SK-N-SH (cell line): ENCODE measurements at regions not wholly inside any gene's neighbourhood (a gene's known extent, or its start where the extent isn't known, plus 50 kb on each side); places are given as distances from the start of the nearest gene placed in this dataset.
A peak's percentile ranks its signal among the peaks of the same experiment; 100 is the strongest.

ENCODE experiments used
- CTCF ChIA-PET: fragments of 300-600, 350-600 bp; formaldehyde crosslinking; extraction: SDS; loops from one replicate; lab custom pipeline; 2021; lab: Yijun Ruan, JAX
- POLR2A ChIA-PET: fragments of 350-600 bp; sonication (Branson Sonifier 250); formaldehyde crosslinking; extraction: SDS; loops from one replicate; lab custom pipeline; 2020; ENCODE audit warnings: antibody characterized with exemption, inconsistent platforms; lab: Yijun Ruan, JAX
- DNase-seq: peaks from one replicate; pipeline ENCODE4 v3.0.0; 2012
- H2AFZ ChIP-seq: fragments of 200-600 bp; sonication (generic); 2 replicates; pipeline ENCODE4 v1.8.1; 2016; ENCODE audit warnings: antibody characterized with exemption, mild to moderate bottlenecking, low read depth
- H3F3A ChIP-seq: fragments of 200-600 bp; sonication (generic); replicated peaks from 2 replicates; pipeline ENCODE3; 2016; ENCODE audit warnings: antibody characterized with exemption, mild to moderate bottlenecking; ENCODE audit not compliant: insufficient read depth
- H3K27ac ChIP-seq, 2 experiments: fragments of 200-500 bp in 1 of 2; fragments of 200-600 bp in 1 of 2; sonication (Bioruptor generic) in 1 of 2; sonication (generic), shearing (Covaris generic) in 1 of 2; 2 replicates each; pipeline versions ENCODE4 v1.5.1 to v1.6.1; 2014 to 2016; ENCODE audit warnings: low read depth in 2 of 2, inconsistent platforms in 1 of 2, low read length in 1 of 2, mild to moderate bottlenecking in 1 of 2, mixed read lengths in 1 of 2
- H3K27me3 ChIP-seq: fragments of 200-600 bp; sonication (generic), shearing (Covaris generic); 2 replicates; pipeline ENCODE4 v1.6.1; 2016; ENCODE audit warnings: mixed run types; ENCODE audit not compliant: insufficient read depth
- H3K36me3 ChIP-seq, 2 experiments: fragments of 200-500 bp in 1 of 2; fragments of 200-600 bp in 1 of 2; sonication (Bioruptor generic) in 1 of 2; sonication (generic) in 1 of 2; replicated peaks in 1 of 2; 2 replicates each; pipeline versions ENCODE3 to v1.5.1; 2014 to 2016; ENCODE audit warnings: low read length in 1 of 2, mild to moderate bottlenecking in 1 of 2; ENCODE audit not compliant: insufficient read depth in 2 of 2, control insufficient read depth in 1 of 2
- H3K4me1 ChIP-seq, 2 experiments: fragments of 200-500 bp in 1 of 2; fragments of 200-600 bp in 1 of 2; sonication (Bioruptor generic) in 1 of 2; sonication (generic), shearing (Covaris generic) in 1 of 2; 2 replicates each; pipeline versions ENCODE4 v1.5.1 to v1.6.1; 2014 to 2016; ENCODE audit warnings: low read depth in 1 of 2, low read length in 1 of 2, mixed run types in 1 of 2; ENCODE audit not compliant: insufficient read depth in 2 of 2, control insufficient read depth in 1 of 2
- H3K4me2 ChIP-seq: fragments of 200-600 bp; sonication (generic), shearing (Covaris generic); 2 replicates; pipeline ENCODE4 v1.6.1; 2017; ENCODE audit warnings: mixed run types
- H3K4me3 ChIP-seq, 2 experiments: fragments of 200-500 bp in 1 of 2; fragments of 200-600 bp in 1 of 2; sonication (Bioruptor generic) in 1 of 2; sonication (generic), shearing (Covaris generic) in 1 of 2; 2 replicates each; pipeline versions ENCODE4 v1.5.1 to v1.8.1; 2014 to 2016; ENCODE audit warnings: low read depth in 2 of 2, inconsistent platforms in 1 of 2, low read length in 1 of 2, mild to moderate bottlenecking in 1 of 2, mixed read lengths in 1 of 2, moderate library complexity in 1 of 2
- H3K79me2 ChIP-seq: fragments of 200-600 bp; sonication (generic); 2 replicates; pipeline ENCODE4 v1.8.1; 2017; ENCODE audit warnings: mild to moderate bottlenecking; ENCODE audit not compliant: insufficient read depth
- H3K9ac ChIP-seq: fragments of 200-600 bp; sonication (generic); 2 replicates; pipeline ENCODE4 v1.6.1; 2017; ENCODE audit warnings: mixed run types
- H3K9me2 ChIP-seq: fragments of 200-600 bp; sonication (generic); 2 replicates; pipeline ENCODE4 v1.6.1; 2017; ENCODE audit warnings: mixed run types
- H3K9me3 ChIP-seq: fragments of 200-600 bp; sonication (generic); 2 replicates; pipeline ENCODE4 v1.6.1; 2017; ENCODE audit warnings: mixed run types, mild to moderate bottlenecking, moderate library complexity
- H4K20me1 ChIP-seq: fragments of 200-600 bp; sonication (generic); 2 replicates; pipeline ENCODE4 v1.6.1; 2017; ENCODE audit warnings: mild to moderate bottlenecking, mixed run types; ENCODE audit not compliant: insufficient read depth
- CHD2 ChIP-seq: fragments of 150-350 bp; IDR thresholded peaks from 2 replicates; pipeline ENCODE4 v1.6.1; 2018; ENCODE audit warnings: low read length; ENCODE audit not compliant: partially characterized antibody
- ELF1 ChIP-seq: IDR thresholded peaks from 2 replicates; pipeline ENCODE4 v1.4.0; 2012
- FOSL2 ChIP-seq: IDR thresholded peaks from 2 replicates; pipeline ENCODE4 v1.4.0; 2012; ENCODE audit warnings: low read depth, mild to moderate bottlenecking, moderate library complexity, borderline replicate concordance
- JUND ChIP-seq: IDR thresholded peaks from 2 replicates; pipeline ENCODE4 v1.4.0; 2012
- MXI1 ChIP-seq: IDR thresholded peaks from 2 replicates; pipeline ENCODE4 v1.6.1; 2012; ENCODE audit warnings: mild to moderate bottlenecking, low read depth, low read length, improper control_type of control experiment
- POLR2AphosphoS5 ChIP-seq: IDR thresholded peaks from 2 replicates; pipeline ENCODE4 v1.6.1; 2012; ENCODE audit warnings: low read depth, low read length
- RAD21 ChIP-seq: IDR thresholded peaks from 2 replicates; pipeline ENCODE4 v1.6.1; 2012; ENCODE audit warnings: mild to moderate bottlenecking, low read length
- RCOR1 ChIP-seq: fragments of 150-350 bp; IDR thresholded peaks from 2 replicates; pipeline ENCODE4 v1.6.1; 2017; ENCODE audit warnings: antibody characterized with exemption, low read length
- WGBS: methylation state at CpG from one replicate; pipeline ENCODE4 v1.1.6; 2017; ENCODE audit warnings: low lambda C conversion rate; 5-methylcytosine and 5-hydroxymethylcytosine counted together
- TF ChIP-seq, protein P1 (sequence below): fragments of 150-350 bp; IDR thresholded peaks from 2 replicates; pipeline ENCODE4 v1.6.1; 2016; ENCODE audit warnings: mild to moderate bottlenecking, low read depth, low read length
- TF ChIP-seq, protein P2 (sequence below): IDR thresholded peaks from 2 replicates; pipeline ENCODE4 v1.6.1; 2012; ENCODE audit warnings: mild to moderate bottlenecking, low read depth, low read length, moderate library complexity
- TF ChIP-seq, protein P3 (sequence below): fragments of 150-350 bp; IDR thresholded peaks from 2 replicates; pipeline ENCODE4 v1.6.1; 2017; ENCODE audit warnings: antibody characterized with exemption, low read length, low read depth, borderline replicate concordance
- TF ChIP-seq, protein P4 (sequence below): fragments of 200-600 bp; sonication (generic); IDR thresholded peaks from 2 replicates; pipeline ENCODE4 v1.6.1; 2017; ENCODE audit warnings: antibody characterized with exemption, mild to moderate bottlenecking, moderate library complexity

DNA sequence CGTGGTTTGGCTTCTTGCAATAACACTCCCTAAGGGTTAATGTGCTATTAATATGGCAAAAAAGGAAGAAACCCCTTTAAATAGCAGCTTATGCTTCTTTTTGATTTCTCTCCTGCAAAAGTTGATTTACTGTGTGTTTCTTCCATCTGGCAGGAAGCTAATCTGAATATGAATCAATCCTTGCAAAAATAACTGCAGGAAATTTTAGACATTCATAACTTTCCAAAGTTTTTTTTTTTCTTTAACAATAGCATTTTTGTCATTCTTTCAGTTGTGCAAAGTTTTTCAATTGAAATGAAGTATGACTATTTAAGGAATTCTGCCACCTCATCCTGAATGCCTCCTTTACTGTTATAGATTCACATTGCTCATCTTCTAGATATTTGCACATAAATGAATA, 115.6 kb downstream of the SPANXA1 start (continued):
- TF ChIP-seq, protein P1, sequence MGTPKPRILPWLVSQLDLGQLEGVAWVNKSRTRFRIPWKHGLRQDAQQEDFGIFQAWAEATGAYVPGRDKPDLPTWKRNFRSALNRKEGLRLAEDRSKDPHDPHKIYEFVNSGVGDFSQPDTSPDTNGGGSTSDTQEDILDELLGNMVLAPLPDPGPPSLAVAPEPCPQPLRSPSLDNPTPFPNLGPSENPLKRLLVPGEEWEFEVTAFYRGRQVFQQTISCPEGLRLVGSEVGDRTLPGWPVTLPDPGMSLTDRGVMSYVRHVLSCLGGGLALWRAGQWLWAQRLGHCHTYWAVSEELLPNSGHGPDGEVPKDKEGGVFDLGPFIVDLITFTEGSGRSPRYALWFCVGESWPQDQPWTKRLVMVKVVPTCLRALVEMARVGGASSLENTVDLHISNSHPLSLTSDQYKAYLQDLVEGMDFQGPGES, result no peak
- TF ChIP-seq, protein P2, sequence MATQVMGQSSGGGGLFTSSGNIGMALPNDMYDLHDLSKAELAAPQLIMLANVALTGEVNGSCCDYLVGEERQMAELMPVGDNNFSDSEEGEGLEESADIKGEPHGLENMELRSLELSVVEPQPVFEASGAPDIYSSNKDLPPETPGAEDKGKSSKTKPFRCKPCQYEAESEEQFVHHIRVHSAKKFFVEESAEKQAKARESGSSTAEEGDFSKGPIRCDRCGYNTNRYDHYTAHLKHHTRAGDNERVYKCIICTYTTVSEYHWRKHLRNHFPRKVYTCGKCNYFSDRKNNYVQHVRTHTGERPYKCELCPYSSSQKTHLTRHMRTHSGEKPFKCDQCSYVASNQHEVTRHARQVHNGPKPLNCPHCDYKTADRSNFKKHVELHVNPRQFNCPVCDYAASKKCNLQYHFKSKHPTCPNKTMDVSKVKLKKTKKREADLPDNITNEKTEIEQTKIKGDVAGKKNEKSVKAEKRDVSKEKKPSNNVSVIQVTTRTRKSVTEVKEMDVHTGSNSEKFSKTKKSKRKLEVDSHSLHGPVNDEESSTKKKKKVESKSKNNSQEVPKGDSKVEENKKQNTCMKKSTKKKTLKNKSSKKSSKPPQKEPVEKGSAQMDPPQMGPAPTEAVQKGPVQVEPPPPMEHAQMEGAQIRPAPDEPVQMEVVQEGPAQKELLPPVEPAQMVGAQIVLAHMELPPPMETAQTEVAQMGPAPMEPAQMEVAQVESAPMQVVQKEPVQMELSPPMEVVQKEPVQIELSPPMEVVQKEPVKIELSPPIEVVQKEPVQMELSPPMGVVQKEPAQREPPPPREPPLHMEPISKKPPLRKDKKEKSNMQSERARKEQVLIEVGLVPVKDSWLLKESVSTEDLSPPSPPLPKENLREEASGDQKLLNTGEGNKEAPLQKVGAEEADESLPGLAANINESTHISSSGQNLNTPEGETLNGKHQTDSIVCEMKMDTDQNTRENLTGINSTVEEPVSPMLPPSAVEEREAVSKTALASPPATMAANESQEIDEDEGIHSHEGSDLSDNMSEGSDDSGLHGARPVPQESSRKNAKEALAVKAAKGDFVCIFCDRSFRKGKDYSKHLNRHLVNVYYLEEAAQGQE, result no peak
- peak; percentile 63 for TF ChIP-seq FOSL2
- TF ChIP-seq JUND, result peak; percentile 63
- no peak for TF ChIP-seq MXI1
- TF ChIP-seq RCOR1, result no peak
- TF ChIP-seq, protein P3, sequence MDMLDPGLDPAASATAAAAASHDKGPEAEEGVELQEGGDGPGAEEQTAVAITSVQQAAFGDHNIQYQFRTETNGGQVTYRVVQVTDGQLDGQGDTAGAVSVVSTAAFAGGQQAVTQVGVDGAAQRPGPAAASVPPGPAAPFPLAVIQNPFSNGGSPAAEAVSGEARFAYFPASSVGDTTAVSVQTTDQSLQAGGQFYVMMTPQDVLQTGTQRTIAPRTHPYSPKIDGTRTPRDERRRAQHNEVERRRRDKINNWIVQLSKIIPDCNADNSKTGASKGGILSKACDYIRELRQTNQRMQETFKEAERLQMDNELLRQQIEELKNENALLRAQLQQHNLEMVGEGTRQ, result no peak
- TF ChIP-seq CHD2, result no peak
- TF ChIP-seq ELF1, result no peak
- no peak for TF ChIP-seq RAD21
- TF ChIP-seq POLR2AphosphoS5, result no peak
- TF ChIP-seq, all 33 proteins: peak for 8

DNA sequence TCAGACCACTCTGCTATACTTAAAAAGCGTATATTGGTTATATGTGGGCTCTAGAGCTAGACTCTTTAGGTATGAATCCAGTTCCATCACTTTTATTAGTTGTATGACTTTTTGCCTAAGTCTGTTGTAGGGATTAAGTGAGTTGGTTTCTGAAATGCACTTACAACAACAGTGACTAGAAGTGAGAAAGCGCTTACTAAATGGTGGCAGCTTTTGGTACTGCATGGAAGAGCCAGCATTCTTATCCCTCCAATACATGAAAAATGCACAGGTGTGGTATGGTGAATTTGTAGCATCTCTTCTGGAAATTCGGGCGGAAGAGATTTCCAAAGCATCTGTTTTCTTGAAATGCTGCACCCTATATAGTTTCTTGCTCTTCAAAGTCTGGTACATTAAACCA, 117.1 kb downstream of the SPANXA1 start:
- Histone ChIP-seq H4K20me1 (no peaks in the 10 kb centered on the region), H3K36me3 (no peaks in the 10 kb centered on the region), H3K79me2 (no peaks in the 10 kb centered on the region), H3K9me2 (no peaks in the 10 kb centered on the region), H3K9ac (no peak overlapping the region), H3K4me3 (no peak overlapping the region), H2AFZ (no peak overlapping the region), H3K4me1 (no peaks in the 10 kb centered on the region; a peak in 1 of 4 replicates), H3K27ac (no peak overlapping the region), H3F3A (peaks cover 23% of the 10 kb centered on the region), H3K27me3 (no peaks in the 10 kb centered on the region), H3K4me2 (no peak overlapping the region), H3K9me3 (no peaks in the 10 kb centered on the region)
- 51% methylated on average over 4 of the region's 4 CpGs for WGBS
- no peak for TF ChIP-seq JUND
- TF ChIP-seq, protein P4, sequence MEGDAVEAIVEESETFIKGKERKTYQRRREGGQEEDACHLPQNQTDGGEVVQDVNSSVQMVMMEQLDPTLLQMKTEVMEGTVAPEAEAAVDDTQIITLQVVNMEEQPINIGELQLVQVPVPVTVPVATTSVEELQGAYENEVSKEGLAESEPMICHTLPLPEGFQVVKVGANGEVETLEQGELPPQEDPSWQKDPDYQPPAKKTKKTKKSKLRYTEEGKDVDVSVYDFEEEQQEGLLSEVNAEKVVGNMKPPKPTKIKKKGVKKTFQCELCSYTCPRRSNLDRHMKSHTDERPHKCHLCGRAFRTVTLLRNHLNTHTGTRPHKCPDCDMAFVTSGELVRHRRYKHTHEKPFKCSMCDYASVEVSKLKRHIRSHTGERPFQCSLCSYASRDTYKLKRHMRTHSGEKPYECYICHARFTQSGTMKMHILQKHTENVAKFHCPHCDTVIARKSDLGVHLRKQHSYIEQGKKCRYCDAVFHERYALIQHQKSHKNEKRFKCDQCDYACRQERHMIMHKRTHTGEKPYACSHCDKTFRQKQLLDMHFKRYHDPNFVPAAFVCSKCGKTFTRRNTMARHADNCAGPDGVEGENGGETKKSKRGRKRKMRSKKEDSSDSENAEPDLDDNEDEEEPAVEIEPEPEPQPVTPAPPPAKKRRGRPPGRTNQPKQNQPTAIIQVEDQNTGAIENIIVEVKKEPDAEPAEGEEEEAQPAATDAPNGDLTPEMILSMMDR, result peak; percentile 48
- POLR2A ChIA-PET, result no interaction called here
- CTCF ChIA-PET, result interaction anchor here (0.8 to 1.0 kb wide), 2 partner anchors 13 to 553 kb away, joined by 3 read pairs; no protein-coding TSS in a partner anchor
- DNase-seq, result peak; percentile 1
